GM18867 (cell line): ENCODE measurements at regions not wholly inside any gene's neighbourhood (a gene's known extent, or its start where the extent isn't known, plus 50 kb on each side); places are given as distances from the start of the nearest gene placed in this dataset.

Experiments used
- ATAC-seq: cut with Tn5 transposase; IDR thresholded peaks from one replicate; pipeline ENCODE4 v1.9.1; 2021; ENCODE audit warnings: mild to moderate bottlenecking, moderate library complexity; ENCODE audit not compliant: unreplicated experiment

DNA sequence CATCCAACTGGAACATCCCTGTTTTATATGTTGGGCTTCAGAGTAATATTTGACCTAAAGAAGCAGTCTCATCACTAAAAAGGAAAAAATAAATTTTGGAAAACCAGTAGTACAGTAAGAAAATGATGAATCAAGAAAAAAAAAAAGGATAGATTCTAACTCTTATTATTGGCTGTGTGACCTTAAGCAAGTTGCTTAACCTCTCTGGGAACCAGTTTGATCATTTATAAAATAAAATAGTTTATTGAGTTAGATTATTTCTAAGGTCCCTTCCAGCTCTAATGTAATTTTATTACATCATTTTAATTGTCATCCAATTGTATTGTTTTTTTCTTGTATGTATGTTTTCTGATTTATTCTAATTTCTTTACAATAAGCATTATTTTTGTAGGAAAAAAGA lies 127.0 kb downstream of the PRELID2 start:
- ATAC-seq, result no peak

DNA sequence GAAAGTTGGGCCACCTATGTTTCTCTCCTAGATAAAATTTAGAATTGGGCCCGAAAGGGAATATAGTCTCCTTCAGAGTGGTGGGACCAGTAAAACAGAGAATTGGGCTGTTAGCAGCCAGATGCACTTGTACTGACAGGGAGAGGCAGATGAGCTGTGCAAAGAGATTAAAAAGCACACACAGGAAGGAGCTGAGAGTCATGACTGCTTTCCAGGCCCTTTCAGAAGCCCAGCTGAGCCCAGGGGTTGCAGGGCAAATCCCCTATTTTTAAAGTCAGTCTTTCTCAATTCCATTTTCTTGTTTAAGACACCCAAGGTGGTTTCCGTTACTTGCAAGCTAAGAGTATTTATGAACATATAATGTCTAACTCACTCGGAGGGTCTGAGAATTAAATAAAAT lies 130.4 kb downstream of the PRELID2 start:
- no peak for ATAC-seq

DNA sequence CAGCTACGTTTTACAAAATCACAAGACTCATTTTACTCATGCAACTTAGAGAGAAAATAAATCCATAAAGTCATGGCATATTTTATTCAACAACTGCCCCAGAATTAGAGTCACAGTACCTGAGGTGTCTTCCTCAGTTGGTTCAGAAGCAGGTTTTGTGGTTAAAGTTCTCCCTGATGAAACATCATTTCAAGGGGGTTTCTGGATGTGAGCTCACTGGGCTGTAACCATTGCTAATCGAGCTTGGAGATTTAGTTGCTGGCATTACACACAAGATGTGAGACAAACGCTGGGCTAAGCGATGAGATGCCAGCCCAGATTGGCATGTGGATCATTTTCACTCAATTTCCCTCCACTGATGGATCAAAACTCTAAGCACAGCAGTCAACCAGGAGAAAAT lies 131.3 kb downstream of the PRELID2 start:
- no peak for ATAC-seq

DNA sequence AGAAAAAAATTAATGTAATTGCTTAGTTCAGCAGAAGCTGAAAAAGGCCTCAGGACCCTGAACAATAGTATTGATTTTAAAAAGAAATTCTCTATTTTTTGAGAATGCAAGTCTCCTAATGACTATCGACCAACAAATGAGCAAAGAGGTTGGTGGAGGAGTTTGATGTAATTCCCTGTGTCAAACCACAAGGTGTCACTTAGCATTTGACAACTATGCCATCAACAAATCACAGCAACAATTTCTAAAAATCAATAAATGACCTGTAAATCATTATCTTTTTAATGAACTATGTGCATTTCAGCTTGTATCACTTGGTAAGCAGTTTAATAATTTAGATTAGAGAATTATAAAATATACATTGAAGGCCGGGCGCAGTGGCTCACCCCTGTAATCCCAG lies 133.7 kb downstream of the PRELID2 start:
- ATAC-seq, result no peak

DNA sequence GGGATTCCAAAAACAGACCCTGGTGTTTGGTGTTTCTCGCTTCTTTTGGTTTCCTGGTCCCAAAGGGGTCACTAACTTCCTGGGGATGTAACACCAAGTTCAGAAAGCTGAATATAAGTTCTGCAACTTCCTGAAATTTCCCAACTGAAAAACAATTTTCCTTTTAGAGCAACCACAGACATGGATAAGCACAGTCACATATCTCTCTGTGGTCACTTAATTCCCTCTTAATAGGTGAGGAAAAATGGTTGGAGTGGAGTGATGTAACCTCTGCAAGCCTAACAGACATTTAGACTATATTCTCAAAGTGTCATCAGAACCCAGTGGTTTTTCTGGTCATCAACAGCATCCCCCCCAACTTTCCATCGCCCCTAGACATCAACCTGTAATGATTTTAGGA lies 135.3 kb downstream of the PRELID2 start:
- ATAC-seq, result no peak

DNA sequence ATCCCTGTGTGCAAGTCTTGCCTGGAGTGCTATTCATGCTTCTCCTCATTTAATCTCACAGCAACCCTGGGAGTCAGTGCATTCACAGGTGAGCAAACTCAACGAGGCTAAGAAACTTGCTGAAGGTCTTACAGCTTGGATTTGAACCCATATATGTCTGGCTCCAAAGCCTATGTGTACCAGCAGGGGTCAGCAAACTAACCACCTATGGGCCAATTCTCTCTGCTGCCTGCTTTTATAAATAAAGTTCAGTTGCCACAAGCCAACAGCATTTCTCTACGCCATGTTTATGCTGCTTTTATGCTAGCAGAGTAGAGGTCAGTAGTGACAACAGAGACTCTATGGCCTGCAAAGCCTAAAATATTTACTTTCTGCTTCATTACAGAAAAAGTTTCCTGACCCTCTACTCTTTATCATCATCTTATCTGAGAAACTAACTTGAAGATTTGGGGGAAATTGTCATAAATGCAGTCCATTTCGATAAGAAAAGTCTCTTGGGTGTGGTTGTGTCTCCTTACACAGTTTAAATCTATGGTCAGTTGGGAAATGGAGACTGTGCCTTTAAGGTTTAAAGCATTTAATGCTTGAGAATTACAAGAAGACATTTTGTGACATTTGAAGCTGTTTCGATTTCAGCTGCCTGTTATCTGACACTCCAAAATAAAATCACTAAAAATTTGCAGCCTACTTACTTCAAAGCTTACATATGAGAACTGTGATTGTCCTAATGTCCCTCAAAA lies 137.7 kb downstream of the PRELID2 start:
- ATAC-seq, result peak; percentile 90

DNA sequence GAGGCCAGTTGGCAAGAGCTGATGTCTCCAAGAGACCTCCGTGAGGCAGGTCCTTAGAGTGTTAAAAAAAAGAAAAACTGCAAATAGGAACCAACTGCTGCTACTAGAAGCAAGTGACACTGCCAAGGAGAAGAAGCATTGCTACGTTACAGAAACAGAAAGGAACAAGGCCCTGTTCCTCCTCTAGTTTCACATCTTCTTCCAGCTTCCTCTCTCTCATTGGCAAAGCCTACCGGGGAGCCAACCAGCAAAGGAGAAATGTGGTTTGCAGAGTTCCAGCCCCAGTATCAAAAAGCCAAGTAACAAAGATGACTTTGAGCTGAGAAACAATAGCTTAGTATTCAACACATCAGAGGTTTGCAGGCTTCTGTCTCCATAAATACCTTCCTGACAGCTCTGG lies 145.9 kb downstream of the PRELID2 start:
- peak; percentile 81 for ATAC-seq

DNA sequence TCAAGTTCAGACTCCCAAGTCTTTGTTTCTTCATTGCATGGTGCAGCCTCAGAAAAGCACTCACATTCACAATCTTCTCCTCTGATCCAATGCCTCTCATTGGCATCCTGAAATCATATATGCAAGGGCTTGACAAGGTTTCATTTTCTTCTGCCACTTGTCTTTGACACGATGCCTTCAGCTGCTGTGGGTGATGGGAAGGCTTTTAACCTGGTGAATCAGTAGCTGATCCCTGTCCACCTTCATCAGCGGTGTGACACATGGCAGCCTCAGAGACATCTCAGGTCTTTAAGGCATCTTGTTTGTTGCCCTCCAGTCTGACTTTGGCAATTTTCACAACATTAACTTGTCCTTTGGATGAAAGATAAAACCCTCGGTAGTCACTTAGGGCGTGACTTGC lies 147.2 kb downstream of the PRELID2 start:
- ATAC-seq, result no peak

DNA sequence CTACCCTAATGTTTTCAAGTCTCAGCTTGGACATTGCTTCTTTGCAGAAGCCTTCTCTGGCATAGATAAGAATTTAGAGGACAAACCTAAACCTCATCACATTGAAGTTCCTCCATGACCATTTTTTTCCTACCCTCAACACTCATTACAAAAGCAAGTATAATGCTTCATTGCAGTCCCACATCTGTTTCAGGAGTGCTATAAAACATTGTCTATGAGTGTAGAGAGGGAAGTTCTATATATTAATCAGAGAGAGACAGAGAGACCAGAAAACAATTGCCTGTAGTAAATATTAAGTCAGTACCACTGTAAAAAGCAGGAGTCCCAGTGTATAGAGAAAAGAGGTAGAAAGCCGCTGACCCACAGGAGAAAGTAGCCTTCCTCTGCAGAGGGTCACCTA lies 149.7 kb downstream of the PRELID2 start:
- no peak for ATAC-seq

DNA sequence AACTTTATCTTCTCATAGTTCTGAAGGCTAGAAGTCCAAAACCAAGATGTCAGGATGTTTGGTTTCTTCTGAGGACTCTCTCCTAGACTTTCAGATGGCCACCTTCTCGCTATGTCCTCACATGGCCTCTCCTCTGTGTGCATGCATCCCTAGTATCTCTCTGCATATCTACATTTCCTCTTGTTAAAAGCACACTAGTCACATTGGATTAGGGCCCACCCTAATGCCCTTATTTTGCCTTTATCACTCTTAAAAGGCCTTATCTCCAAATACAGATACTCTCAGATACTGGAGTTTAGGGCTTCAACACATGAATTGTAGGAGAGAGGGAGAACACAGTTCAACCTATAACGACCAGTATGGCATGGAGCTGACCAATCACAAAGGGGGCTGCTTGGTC lies 151.7 kb downstream of the PRELID2 start:
- no peak for ATAC-seq

DNA sequence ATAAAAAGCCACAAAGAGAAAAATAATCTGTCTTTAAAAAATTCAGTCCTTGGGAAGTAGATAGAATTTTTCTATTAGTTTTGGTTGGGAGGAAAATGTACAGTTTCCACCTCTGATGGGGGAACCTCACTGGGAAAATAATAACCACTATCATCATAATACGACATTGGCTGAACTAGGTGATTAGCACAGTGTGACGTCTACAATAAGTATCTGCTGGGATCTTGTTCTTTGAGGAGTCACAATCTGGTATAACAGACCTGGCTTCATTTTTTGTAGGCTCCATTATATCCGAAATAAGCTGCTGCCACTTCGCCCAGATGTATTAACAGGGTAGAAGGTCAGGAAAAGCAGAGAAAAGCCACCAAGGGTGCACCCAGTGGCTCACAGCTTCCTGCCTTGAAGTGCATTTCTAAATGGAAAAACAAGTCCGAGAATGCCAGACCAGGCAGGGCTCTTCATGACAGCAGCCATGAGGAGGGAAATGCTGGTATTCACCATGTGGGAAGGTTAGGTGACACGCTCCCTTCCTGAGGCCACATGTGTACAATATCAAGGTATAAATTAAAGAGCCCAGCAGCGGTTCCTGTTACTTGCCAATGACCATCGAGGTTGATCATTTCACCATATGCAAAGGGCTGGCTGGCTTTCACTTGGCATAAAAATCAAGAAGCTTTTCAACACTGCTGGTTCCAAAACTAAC lies 152.8 kb downstream of the PRELID2 start:
- ATAC-seq, result no peak

DNA sequence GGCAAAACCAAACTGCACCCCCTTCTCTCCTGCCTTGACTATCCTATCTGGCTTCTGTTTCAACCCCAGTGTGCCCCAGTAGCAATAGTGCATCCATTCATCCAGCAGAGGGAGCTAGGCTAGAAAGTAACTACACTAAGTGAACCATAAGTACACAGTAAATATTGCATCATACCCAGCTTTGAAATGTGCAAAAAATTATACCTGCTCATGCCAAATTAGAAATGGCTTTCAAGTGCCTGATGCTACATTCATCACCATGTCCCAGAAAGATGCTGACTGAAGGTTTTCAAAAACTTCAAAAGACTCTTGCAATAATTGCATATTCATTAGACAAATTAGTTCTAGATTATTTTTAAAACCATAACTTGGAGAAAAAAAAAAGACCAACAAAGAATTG lies 153.5 kb downstream of the PRELID2 start:
- peak; percentile 98 for ATAC-seq

DNA sequence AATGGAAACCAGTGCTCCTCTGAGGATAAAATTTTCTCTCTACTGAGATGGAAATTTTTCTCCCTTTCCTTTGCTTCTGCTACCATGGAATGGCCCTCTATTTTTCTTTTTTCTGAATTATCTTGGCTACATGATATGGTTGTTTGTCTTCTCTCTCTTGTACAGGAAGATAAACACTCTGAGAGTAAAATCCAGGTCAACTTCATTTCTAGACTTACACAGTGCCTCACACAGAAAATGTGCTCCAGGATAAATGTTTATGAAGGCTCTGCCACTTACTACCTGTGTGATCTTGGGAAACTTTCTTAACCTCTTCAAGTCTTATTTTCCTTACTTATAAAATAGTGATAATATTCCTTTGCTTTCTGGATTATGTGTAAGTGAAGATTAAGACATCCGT lies 153.9 kb downstream of the PRELID2 start:
- no peak for ATAC-seq

DNA sequence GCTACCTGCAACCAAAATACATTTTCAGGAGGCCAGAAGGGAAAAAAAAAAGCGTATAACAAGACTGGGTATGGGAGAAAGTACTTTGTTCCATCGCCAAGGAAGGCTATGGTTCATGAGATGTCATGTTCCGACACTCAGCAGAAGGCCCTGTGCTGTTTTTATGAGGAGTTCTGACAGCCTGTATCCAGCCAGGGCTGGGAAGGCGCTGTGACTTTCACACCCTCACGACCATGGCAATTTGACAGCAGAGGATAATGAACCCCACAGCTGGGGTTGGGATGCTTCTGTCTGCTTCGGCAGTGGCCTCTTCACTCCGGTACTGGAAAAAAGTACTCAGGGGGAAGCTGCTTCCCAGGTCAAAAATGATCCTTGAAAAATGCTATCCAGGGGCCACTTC lies 154.4 kb downstream of the PRELID2 start:
- ATAC-seq, result no peak

DNA sequence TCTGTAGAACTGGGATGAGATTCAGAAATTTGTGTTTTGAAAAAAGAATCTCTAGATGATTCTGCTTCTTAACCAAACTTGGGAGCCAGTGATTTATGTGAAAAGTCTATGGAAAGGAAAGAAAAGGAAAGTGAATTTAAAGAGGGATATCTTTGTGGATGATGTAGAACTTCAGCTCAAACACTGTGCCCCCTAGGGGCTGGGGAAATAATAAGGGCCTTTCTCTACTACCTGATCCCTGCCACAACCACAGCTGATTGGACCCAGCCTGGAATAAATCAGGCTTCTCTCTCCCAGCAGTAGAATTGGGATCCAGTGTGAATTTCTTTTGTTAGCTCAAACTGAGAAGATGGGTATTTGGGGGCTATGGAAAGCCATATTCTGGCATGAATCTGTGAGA lies 155.0 kb downstream of the PRELID2 start:
- ATAC-seq, result peak; percentile 35

DNA sequence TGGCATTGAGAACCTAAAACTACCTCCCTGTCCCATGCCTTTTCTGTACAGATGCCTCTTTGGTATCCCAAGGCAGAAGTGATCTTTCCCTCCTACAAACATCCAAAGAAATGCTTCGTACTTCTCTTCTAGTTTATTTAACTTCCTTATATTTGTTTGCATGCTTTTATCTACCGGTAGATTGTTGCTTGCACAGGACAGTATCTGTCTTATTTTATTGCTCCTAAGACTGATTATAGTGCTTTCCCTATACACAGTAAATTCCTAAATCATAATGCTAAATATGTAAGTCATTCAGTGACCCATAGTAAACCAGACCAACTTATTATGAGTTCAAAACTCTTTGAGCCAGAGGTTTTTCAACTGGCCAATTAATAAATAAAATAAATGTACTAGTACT lies 156.9 kb downstream of the PRELID2 start:
- no peak for ATAC-seq

DNA sequence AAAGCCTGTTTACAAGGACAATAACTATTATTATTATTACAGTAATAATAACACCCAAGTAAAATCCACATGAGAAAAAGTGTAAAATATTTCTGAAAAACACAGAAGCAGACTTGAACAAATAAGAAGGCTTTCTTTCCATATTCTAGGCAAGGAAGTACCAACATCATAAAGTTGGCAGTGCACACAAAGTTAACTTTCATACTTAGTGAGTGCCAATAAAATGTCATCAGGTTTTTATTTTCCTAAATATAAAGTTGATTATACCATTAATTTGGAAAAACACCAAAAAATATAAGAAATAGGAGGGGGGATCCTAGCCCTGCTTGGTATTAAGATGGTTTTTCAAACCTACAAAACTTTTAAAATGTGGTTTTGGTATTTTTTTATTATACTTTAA lies 161.4 kb downstream of the PRELID2 start:
- ATAC-seq, result no peak

DNA sequence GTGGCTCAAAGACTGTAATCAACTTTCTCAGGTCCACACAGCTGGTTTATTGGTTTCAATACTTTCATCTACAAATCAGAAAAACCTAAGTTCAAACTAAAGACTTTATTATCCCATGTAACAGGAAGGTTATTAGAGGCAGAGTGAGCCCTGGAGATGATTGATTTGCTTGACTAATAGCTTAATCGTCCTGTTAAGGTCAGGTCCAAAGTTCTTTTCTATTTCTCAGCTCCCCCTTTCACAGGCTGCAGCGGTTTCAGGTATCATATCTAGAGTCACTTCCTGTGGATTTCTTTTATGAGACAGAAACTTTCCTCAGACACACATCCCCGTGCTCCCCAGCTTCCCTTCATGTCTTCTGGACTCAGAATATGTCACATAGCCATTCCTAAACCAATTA lies 166.4 kb downstream of the PRELID2 start:
- no peak for ATAC-seq

DNA sequence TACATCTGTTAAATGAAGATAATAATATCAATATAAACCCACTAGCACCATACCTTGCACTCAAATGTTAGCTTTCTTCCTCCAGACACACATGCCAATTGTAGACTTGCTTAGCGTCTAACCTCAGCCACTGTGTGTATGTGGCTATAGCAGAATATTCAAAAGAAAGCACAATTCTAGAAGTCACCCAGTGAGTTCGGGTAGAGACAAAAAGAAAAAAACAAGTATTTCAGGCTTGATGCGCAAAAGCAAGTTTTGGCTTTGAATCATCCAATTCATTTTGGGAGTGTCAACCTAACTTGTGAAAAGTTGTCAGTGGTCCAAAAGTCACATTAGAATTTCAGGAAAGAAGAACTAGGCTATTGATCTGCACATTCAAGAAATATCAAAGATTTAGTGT lies 167.4 kb downstream of the PRELID2 start:
- ATAC-seq, result no peak

DNA sequence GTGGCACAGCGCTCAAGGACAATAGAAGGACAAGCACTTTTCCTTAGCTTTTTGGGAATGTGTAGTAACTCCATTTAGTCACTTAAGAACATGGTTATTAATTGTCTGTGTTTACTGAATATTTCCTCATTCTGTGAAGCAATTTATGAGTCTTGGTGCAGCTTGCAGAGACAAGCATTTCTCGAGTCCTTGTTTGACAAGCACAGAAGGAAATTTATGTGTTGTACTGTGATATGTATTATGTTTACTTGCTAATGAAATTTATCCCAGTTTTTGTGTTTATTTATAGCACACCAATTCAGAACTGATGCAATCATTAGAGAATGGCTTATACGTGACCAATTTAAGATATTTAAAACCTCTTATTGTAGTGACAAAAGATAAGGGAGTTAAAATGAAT lies 168.6 kb downstream of the PRELID2 start:
- ATAC-seq, result no peak

DNA sequence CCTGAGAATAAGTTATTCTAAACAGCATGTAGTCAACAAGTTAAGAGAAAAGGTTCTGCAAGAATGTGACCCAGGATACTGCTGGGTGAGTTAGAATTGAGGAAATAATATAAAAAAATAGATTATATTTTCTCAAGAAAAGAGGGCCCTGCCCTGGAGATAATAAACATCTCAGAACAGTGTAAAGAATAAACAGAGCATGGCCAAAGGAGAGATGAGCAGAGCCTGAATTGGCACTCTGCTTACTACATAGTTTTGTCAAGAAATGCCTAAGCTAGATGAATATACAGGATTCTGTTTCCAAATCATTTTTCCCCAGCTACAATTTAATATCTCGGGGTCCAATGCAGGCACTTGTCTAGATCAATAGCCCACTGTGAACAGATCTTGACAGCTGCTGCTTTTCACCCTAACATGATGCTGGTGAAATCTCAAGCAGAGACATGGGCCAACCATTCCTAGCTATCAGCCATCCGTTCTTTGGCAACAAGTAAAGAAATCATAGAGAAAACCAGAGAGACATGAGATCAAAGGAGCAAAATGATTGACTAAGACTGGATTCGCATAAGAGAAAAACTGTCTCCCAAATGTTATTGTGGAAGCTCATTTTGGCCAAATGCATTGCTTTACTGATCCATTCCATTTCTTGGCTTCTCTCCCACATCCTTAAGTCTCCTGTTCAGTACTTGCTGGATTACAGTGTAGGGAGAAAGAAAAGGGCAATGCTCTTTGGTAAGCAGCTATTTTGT lies 173.2 kb downstream of the PRELID2 start:
- ATAC-seq, result no peak
